SK-N-SH treated with all-trans-retinoic acid at 6 μM for 48 hours (cell line): ENCODE measurements at regions not wholly inside any gene's neighbourhood (a gene's known extent, or its start where the extent isn't known, plus 50 kb on each side); places are given as distances from the start of the nearest gene placed in this dataset.

ENCODE experiments used
- ATAC-seq: fragments of 200-7000 bp; cut with Tn5 transposase; 3 replicates; pipeline ENCODE4 v1.9.1; 2020; ENCODE audit warnings: mild to moderate bottlenecking, moderate library complexity
- ARNTL ChIP-seq: fragments of 450-650 bp; formaldehyde crosslinking; IDR thresholded peaks from 2 replicates; pipeline ENCODE4 v1.5.0; 2020; ENCODE audit warnings: low read depth, mild to moderate bottlenecking, moderate library complexity, borderline replicate concordance
- BACH2 ChIP-seq: fragments of 250-450 bp; sonication (Bioruptor Pico); IDR thresholded peaks from 2 replicates; pipeline ENCODE4 v1.9.0; 2021; ENCODE audit warnings: mild to moderate bottlenecking, borderline replicate concordance
- CREB5 ChIP-seq: fragments of 250-450 bp; sonication (Bioruptor Pico); IDR thresholded peaks from 2 replicates; pipeline ENCODE4 v1.5.1; 2020; ENCODE audit warnings: low read depth, mild to moderate bottlenecking, moderate library complexity
- CSDC2 ChIP-seq: fragments of 250-450 bp; sonication (Bioruptor Pico); IDR thresholded peaks from 2 replicates; pipeline ENCODE4 v1.5.0; 2020; ENCODE audit warnings: mild to moderate bottlenecking, moderate library complexity
- ESRRG ChIP-seq: fragments of 250-450 bp; sonication (Bioruptor Pico); IDR thresholded peaks from 2 replicates; pipeline ENCODE4 v1.6.1; 2021; ENCODE audit warnings: mild to moderate bottlenecking
- GLIS3 ChIP-seq: fragments of 250-450 bp; sonication (Bioruptor Pico); IDR thresholded peaks from 2 replicates; pipeline ENCODE4 v1.5.0; 2020; ENCODE audit warnings: mild to moderate bottlenecking, moderate library complexity
- ISL1 ChIP-seq: fragments of 250-450 bp; sonication (Bioruptor Pico); IDR thresholded peaks from 2 replicates; pipeline ENCODE4 v2.1.2; 2022; ENCODE audit warnings: mild to moderate bottlenecking, moderate library complexity
- OSR1 ChIP-seq: fragments of 250-450 bp; sonication (Bioruptor Pico); IDR thresholded peaks from 2 replicates; pipeline ENCODE4 v1.8.0; 2022; ENCODE audit warnings: moderate library complexity, mild to moderate bottlenecking, inconsistent platforms
- PATZ1 ChIP-seq: fragments of 250-450 bp; sonication (Bioruptor Pico); IDR thresholded peaks from 2 replicates; pipeline ENCODE4 v1.8.0; 2020; ENCODE audit warnings: mild to moderate bottlenecking, moderate library complexity, borderline replicate concordance
- POU6F1 ChIP-seq: fragments of 250-450 bp; sonication (Bioruptor Pico); IDR thresholded peaks from 2 replicates; pipeline ENCODE4 v1.8.0; 2021; ENCODE audit warnings: low read depth, mild to moderate bottlenecking, moderate library complexity, borderline replicate concordance
- PPARA ChIP-seq: fragments of 250-450 bp; sonication (Bioruptor Pico); IDR thresholded peaks from 2 replicates; pipeline ENCODE4 v1.5.0; 2020; ENCODE audit warnings: mild to moderate bottlenecking, borderline replicate concordance
- RARB ChIP-seq: fragments of 250-450 bp; sonication (Bioruptor Pico); IDR thresholded peaks from 2 replicates; pipeline ENCODE4 v1.8.0; 2021; ENCODE audit warnings: mild to moderate bottlenecking, moderate library complexity
- SNAI2 ChIP-seq: fragments of 250-450 bp; sonication (Bioruptor Pico); IDR thresholded peaks from 2 replicates; pipeline ENCODE4 v1.5.0; 2020; ENCODE audit warnings: mild to moderate bottlenecking, moderate library complexity
- TCF4 ChIP-seq: fragments of 250-450 bp; sonication (Bioruptor Pico); IDR thresholded peaks from 2 replicates; pipeline ENCODE4 v1.8.0; 2021; ENCODE audit warnings: mild to moderate bottlenecking, moderate library complexity, borderline replicate concordance
- TOX ChIP-seq: fragments of 250-450 bp; sonication (Bioruptor Pico); IDR thresholded peaks from 2 replicates; pipeline ENCODE4 v1.8.0; 2021; ENCODE audit warnings: mild to moderate bottlenecking, moderate library complexity, borderline replicate concordance
- ZC3H10 ChIP-seq: fragments of 250-450 bp; sonication (Bioruptor Pico); IDR thresholded peaks from 2 replicates; pipeline ENCODE4 v1.5.1; 2021; ENCODE audit warnings: mild to moderate bottlenecking, moderate library complexity
- ZFP3 ChIP-seq: fragments of 250-450 bp; sonication (Bioruptor Pico); IDR thresholded peaks from 2 replicates; pipeline ENCODE4 v1.5.0; 2020; ENCODE audit warnings: mild to moderate bottlenecking, moderate library complexity
- ZFP30 ChIP-seq: fragments of 450-650 bp; formaldehyde crosslinking; IDR thresholded peaks from 2 replicates; pipeline ENCODE4 v1.5.0; 2022; ENCODE audit warnings: mild to moderate bottlenecking, moderate library complexity
- ZNF565 ChIP-seq: fragments of 450-650 bp; formaldehyde crosslinking; conservative IDR thresholded peaks from 2 replicates; pipeline ENCODE4 v1.5.0; 2020; ENCODE audit warnings: low read depth, mild to moderate bottlenecking, moderate library complexity
- ZNF70 ChIP-seq: fragments of 450-650 bp; formaldehyde crosslinking; IDR thresholded peaks from 2 replicates; pipeline ENCODE4 v1.5.0; 2020; ENCODE audit warnings: mild to moderate bottlenecking, moderate library complexity
- ZNF8 ChIP-seq: fragments of 450-650 bp; formaldehyde crosslinking; IDR thresholded peaks from 2 replicates; pipeline ENCODE4 v1.5.0; 2020; ENCODE audit warnings: mild to moderate bottlenecking, moderate library complexity

DNA sequence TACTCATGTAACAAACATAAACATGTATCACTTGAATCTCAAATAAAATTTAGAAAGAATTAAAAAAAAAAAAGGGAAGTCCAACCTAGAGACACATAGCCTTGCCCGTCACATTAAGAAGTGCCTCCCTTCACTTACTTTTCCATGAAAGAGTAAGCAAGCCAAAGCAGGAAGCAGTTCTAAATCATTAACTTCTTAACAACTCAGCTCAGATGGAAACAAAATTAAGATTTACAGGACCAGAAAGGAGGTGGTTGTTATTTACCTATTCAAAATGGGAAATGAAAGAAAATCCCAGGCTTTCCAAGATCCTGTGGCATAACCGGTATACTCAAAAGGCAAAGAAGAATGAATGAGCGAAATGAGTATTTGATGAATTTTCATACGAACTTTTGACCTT, 258.6 kb upstream of the DCN start:
- ATAC-seq: no peak
- no peak for TF ChIP-seq GLIS3 (CRISPR knock-in tag)
- no peak for TF ChIP-seq PATZ1 (CRISPR knock-in tag)
- TF ChIP-seq ZFP3 (CRISPR knock-in tag): no peak
- TF ChIP-seq PPARA: no peak
- TF ChIP-seq SNAI2 (CRISPR knock-in tag): no peak
- TF ChIP-seq TOX: no peak
- no peak for TF ChIP-seq ZNF8 (CRISPR knock-in tag)
- TF ChIP-seq POU6F1 (CRISPR knock-in tag): no peak
- no peak for TF ChIP-seq TCF4 (CRISPR knock-in tag)

GRCh38 chr12:91434081-91434480, 251.5 kb upstream of the DCN start:
- TF ChIP-seq PATZ1 (CRISPR knock-in tag): no peak
- no peak for ATAC-seq

DNA sequence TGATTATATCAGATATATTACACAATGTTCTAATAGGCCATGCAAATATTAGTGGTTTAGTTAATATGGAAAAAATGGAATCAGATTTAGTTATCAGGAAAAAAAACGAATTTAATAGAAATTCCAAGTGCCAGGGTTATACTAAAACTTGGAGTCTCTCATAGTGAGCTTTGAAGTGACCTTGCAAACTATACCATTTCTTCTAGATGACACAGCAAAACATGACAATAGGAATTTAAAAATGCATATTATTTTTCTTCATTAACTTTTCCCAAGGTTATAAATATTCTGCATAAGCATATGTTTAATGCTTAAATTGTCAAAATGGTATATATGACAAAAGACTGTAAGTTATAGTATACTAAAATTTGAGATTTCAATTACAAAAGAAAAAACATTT, 250.1 kb upstream of the DCN start:
- TF ChIP-seq PPARA (no peak), ZC3H10 (no peak), ZFP30 (no peak), BACH2 (no peak), PATZ1 (CRISPR knock-in tag) (no peak), SNAI2 (CRISPR knock-in tag) (no peak), RARB (CRISPR knock-in tag) (no peak), ARNTL (no peak), POU6F1 (CRISPR knock-in tag) (no peak), ZNF8 (CRISPR knock-in tag) (no peak), OSR1 (no peak), ESRRG (no peak), CSDC2 (CRISPR knock-in tag) (no peak), CREB5 (CRISPR knock-in tag) (no peak), ZNF70 (CRISPR knock-in tag) (no peak)
- no peak for ATAC-seq

DNA sequence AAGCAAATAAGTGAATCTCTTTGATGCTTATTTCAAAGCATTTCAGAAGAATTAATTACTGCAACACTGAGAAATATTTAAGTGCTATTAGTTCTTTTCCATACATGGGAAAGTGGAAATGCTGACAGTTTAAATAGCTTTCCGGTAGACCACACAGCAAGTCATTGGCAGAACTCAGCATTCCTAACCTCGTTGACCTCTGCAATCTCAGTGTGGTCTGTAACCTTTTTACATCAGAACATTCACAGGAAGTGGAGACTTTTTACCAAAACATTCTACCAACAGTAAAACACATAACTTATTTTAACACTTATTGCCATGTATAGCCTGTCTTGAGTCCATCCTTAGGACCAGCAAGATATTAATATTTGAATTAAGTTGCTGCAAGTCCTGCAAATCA, 249.5 kb upstream of the DCN start:
- TF ChIP-seq RARB (CRISPR knock-in tag) (no peak), SNAI2 (CRISPR knock-in tag) (no peak), ARNTL (no peak), ZNF565 (CRISPR knock-in tag) (no peak), OSR1 (no peak), ESRRG (no peak), ZNF8 (CRISPR knock-in tag) (no peak), CSDC2 (CRISPR knock-in tag) (no peak), PATZ1 (CRISPR knock-in tag) (no peak), ZFP3 (CRISPR knock-in tag) (no peak), TCF4 (CRISPR knock-in tag) (no peak), ISL1 (CRISPR knock-in tag) (no peak), CREB5 (CRISPR knock-in tag) (no peak), ZC3H10 (no peak), TOX (no peak), PPARA (no peak)
- TF ChIP-seq, all 23 proteins: peak for 0
- ATAC-seq: no peak
